GM12891 (cell line): ENCODE measurements at regions not wholly inside any gene's neighbourhood (a gene's known extent, or its start where the extent isn't known, plus 50 kb on each side); places are given as distances from the start of the nearest gene placed in this dataset.

Experiments used
- POLR2A ChIP-seq: IDR thresholded peaks from 2 replicates; pipeline ENCODE4 v1.6.1; 2011; ENCODE audit warnings: low read depth, low read length, control low read depth
- POLR2AphosphoS5 ChIP-seq: IDR thresholded peaks from 2 replicates; pipeline ENCODE4 v1.6.1; 2011; ENCODE audit warnings: low read depth, low read length, control low read depth

- TF ChIP-seq POLR2A (no peak), POLR2AphosphoS5 (no peak)
These were observed 84.1 kb upstream of the CTNNA2 start for GRCh38 chr2:79428745-79429144.
